ENCODE measurements at regions not wholly inside any gene's neighbourhood (a gene's known extent, or its start where the extent isn't known, plus 50 kb on each side); places are given as distances from the start of the nearest gene placed in this dataset.

GRCh38 chr6:41451515-41452163 lies 94.5 kb upstream of the FOXP4 start:
- DNase-seq: no peak

- no peak for DNase-seq
These were observed 93.4 kb upstream of the FOXP4 start for GRCh38 chr6:41452763-41453162.

GRCh38 chr6:41453244-41453643 lies 92.9 kb upstream of the FOXP4 start:
- DNase-seq: no peak

- no peak for DNase-seq
These were observed 91.9 kb upstream of the FOXP4 start for GRCh38 chr6:41454189-41454789.

- DNase-seq: no peak
These were observed 90.8 kb upstream of the FOXP4 start for GRCh38 chr6:41455410-41455809.

- no peak for DNase-seq
These were observed 90.4 kb upstream of the FOXP4 start for GRCh38 chr6:41455818-41456217.

GRCh38 chr6:41457303-41457670 lies 88.9 kb upstream of the FOXP4 start:
- DNase-seq: no peak

GRCh38 chr6:41459738-41460137 lies 86.4 kb upstream of the FOXP4 start:
- DNase-seq: no peak

GRCh38 chr6:41460742-41461336 lies 85.3 kb upstream of the FOXP4 start:
- DNase-seq: no peak

- no peak for DNase-seq
These were observed 84.1 kb upstream of the FOXP4 start for GRCh38 chr6:41462033-41462432.

- peak; percentile 25 to 73 for DNase-seq
These were observed 82.9 kb upstream of the FOXP4 start for GRCh38 chr6:41463062-41463930.

GRCh38 chr6:41464019-41464418 lies 82.2 kb upstream of the FOXP4 start:
- no peak for DNase-seq

GRCh38 chr6:41464481-41464880 lies 81.7 kb upstream of the FOXP4 start:
- no peak for DNase-seq

GRCh38 chr6:41466437-41466990 lies 79.7 kb upstream of the FOXP4 start:
- DNase-seq: no peak

- peak; percentile 29 to 58 for DNase-seq
These were observed 79.1 kb upstream of the FOXP4 start for GRCh38 chr6:41467061-41467460.

- DNase-seq: no peak
These were observed 78.4 kb upstream of the FOXP4 start for GRCh38 chr6:41467627-41468404.

- peak in 1 of 2 experiments; percentile 26 for DNase-seq
These were observed 76.8 kb upstream of the FOXP4 start for GRCh38 chr6:41469156-41470028.

GRCh38 chr6:41470029-41470330 lies 76.2 kb upstream of the FOXP4 start:
- DNase-seq: no peak

- no peak for DNase-seq
These were observed 75.7 kb upstream of the FOXP4 start for GRCh38 chr6:41470331-41471063.

GRCh38 chr6:41471064-41471895 lies 74.9 kb upstream of the FOXP4 start:
- no peak for DNase-seq

Data from NCI-H526 (cell line).